SK-N-SH (cell line): ENCODE measurements at regions not wholly inside any gene's neighbourhood (a gene's known extent, or its start where the extent isn't known, plus 50 kb on each side); places are given as distances from the start of the nearest gene placed in this dataset.

Experiments used
- CTCF ChIA-PET: fragments of 300-600, 350-600 bp; formaldehyde crosslinking; extraction: SDS; loops from one replicate; lab custom pipeline; 2021; lab: Yijun Ruan, JAX
- POLR2A ChIA-PET: fragments of 350-600 bp; sonication (Branson Sonifier 250); formaldehyde crosslinking; extraction: SDS; loops from one replicate; lab custom pipeline; 2020; ENCODE audit warnings: antibody characterized with exemption, inconsistent platforms; lab: Yijun Ruan, JAX
- DNase-seq: peaks from one replicate; pipeline ENCODE4 v3.0.0; 2012
- H2AFZ ChIP-seq: fragments of 200-600 bp; sonication (generic); 2 replicates; pipeline ENCODE4 v1.8.1; 2016; ENCODE audit warnings: antibody characterized with exemption, mild to moderate bottlenecking, low read depth
- H3F3A ChIP-seq: fragments of 200-600 bp; sonication (generic); replicated peaks from 2 replicates; pipeline ENCODE3; 2016; ENCODE audit warnings: antibody characterized with exemption, mild to moderate bottlenecking; ENCODE audit not compliant: insufficient read depth
- H3K27ac ChIP-seq, 2 experiments: fragments of 200-500 bp in 1 of 2; fragments of 200-600 bp in 1 of 2; sonication (Bioruptor generic) in 1 of 2; sonication (generic), shearing (Covaris generic) in 1 of 2; 2 replicates each; pipeline versions ENCODE4 v1.5.1 to v1.6.1; 2014 to 2016; ENCODE audit warnings: low read depth in 2 of 2, inconsistent platforms in 1 of 2, low read length in 1 of 2, mild to moderate bottlenecking in 1 of 2, mixed read lengths in 1 of 2
- H3K27me3 ChIP-seq: fragments of 200-600 bp; sonication (generic), shearing (Covaris generic); 2 replicates; pipeline ENCODE4 v1.6.1; 2016; ENCODE audit warnings: mixed run types; ENCODE audit not compliant: insufficient read depth
- H3K36me3 ChIP-seq, 2 experiments: fragments of 200-500 bp in 1 of 2; fragments of 200-600 bp in 1 of 2; sonication (Bioruptor generic) in 1 of 2; sonication (generic) in 1 of 2; replicated peaks in 1 of 2; 2 replicates each; pipeline versions ENCODE3 to v1.5.1; 2014 to 2016; ENCODE audit warnings: low read length in 1 of 2, mild to moderate bottlenecking in 1 of 2; ENCODE audit not compliant: insufficient read depth in 2 of 2, control insufficient read depth in 1 of 2
- H3K4me1 ChIP-seq, 2 experiments: fragments of 200-500 bp in 1 of 2; fragments of 200-600 bp in 1 of 2; sonication (Bioruptor generic) in 1 of 2; sonication (generic), shearing (Covaris generic) in 1 of 2; 2 replicates each; pipeline versions ENCODE4 v1.5.1 to v1.6.1; 2014 to 2016; ENCODE audit warnings: low read depth in 1 of 2, low read length in 1 of 2, mixed run types in 1 of 2; ENCODE audit not compliant: insufficient read depth in 2 of 2, control insufficient read depth in 1 of 2
- H3K4me2 ChIP-seq: fragments of 200-600 bp; sonication (generic), shearing (Covaris generic); 2 replicates; pipeline ENCODE4 v1.6.1; 2017; ENCODE audit warnings: mixed run types
- H3K4me3 ChIP-seq, 2 experiments: fragments of 200-500 bp in 1 of 2; fragments of 200-600 bp in 1 of 2; sonication (Bioruptor generic) in 1 of 2; sonication (generic), shearing (Covaris generic) in 1 of 2; 2 replicates each; pipeline versions ENCODE4 v1.5.1 to v1.8.1; 2014 to 2016; ENCODE audit warnings: low read depth in 2 of 2, inconsistent platforms in 1 of 2, low read length in 1 of 2, mild to moderate bottlenecking in 1 of 2, mixed read lengths in 1 of 2, moderate library complexity in 1 of 2
- H3K79me2 ChIP-seq: fragments of 200-600 bp; sonication (generic); 2 replicates; pipeline ENCODE4 v1.8.1; 2017; ENCODE audit warnings: mild to moderate bottlenecking; ENCODE audit not compliant: insufficient read depth
- H3K9ac ChIP-seq: fragments of 200-600 bp; sonication (generic); 2 replicates; pipeline ENCODE4 v1.6.1; 2017; ENCODE audit warnings: mixed run types
- H3K9me2 ChIP-seq: fragments of 200-600 bp; sonication (generic); 2 replicates; pipeline ENCODE4 v1.6.1; 2017; ENCODE audit warnings: mixed run types
- H3K9me3 ChIP-seq: fragments of 200-600 bp; sonication (generic); 2 replicates; pipeline ENCODE4 v1.6.1; 2017; ENCODE audit warnings: mixed run types, mild to moderate bottlenecking, moderate library complexity
- H4K20me1 ChIP-seq: fragments of 200-600 bp; sonication (generic); 2 replicates; pipeline ENCODE4 v1.6.1; 2017; ENCODE audit warnings: mild to moderate bottlenecking, mixed run types; ENCODE audit not compliant: insufficient read depth
- CHD2 ChIP-seq: fragments of 150-350 bp; IDR thresholded peaks from 2 replicates; pipeline ENCODE4 v1.6.1; 2018; ENCODE audit warnings: low read length; ENCODE audit not compliant: partially characterized antibody
- ELF1 ChIP-seq: IDR thresholded peaks from 2 replicates; pipeline ENCODE4 v1.4.0; 2012
- EP300 ChIP-seq, 2 experiments: IDR thresholded peaks; 2 replicates each; pipeline versions ENCODE4 v1.4.0 to v1.6.1; 2012; ENCODE audit warnings: borderline replicate concordance in 1 of 2, low read depth in 1 of 2, low read length in 1 of 2
- FOXJ3 ChIP-seq: sonication (generic); formaldehyde crosslinking; IDR thresholded peaks from 2 replicates; pipeline ENCODE4 v1.5.1; 2020; ENCODE audit warnings: mild to moderate bottlenecking, missing genetic modification reagents
- IRF3 ChIP-seq: fragments of 150-350 bp; IDR thresholded peaks from 2 replicates; pipeline ENCODE4 v1.6.1; 2016; ENCODE audit warnings: mild to moderate bottlenecking, low read depth, low read length
- NFIC ChIP-seq: IDR thresholded peaks from 2 replicates; pipeline ENCODE4 v1.4.0; 2012; ENCODE audit warnings: borderline replicate concordance
- NRF1 ChIP-seq: IDR thresholded peaks from 2 replicates; pipeline ENCODE4 v1.6.1; 2012; ENCODE audit warnings: low read depth, mild to moderate bottlenecking, low read length
- RAD21 ChIP-seq: IDR thresholded peaks from 2 replicates; pipeline ENCODE4 v1.6.1; 2012; ENCODE audit warnings: mild to moderate bottlenecking, low read length
- RCOR1 ChIP-seq: fragments of 150-350 bp; IDR thresholded peaks from 2 replicates; pipeline ENCODE4 v1.6.1; 2017; ENCODE audit warnings: antibody characterized with exemption, low read length
- RFX5 ChIP-seq: IDR thresholded peaks from 2 replicates; pipeline ENCODE4 v1.6.1; 2012; ENCODE audit warnings: mild to moderate bottlenecking, improper control_type of control experiment, low read length
- SMC3 ChIP-seq: IDR thresholded peaks from 2 replicates; pipeline ENCODE4 v1.6.1; 2012; ENCODE audit warnings: low read depth, low read length, improper control_type of control experiment
- TAF1 ChIP-seq: IDR thresholded peaks from 2 replicates; pipeline ENCODE4 v1.6.1; 2012; ENCODE audit warnings: low read depth, mild to moderate bottlenecking, low read length, moderate library complexity, borderline replicate concordance
- TEAD4 ChIP-seq: IDR thresholded peaks from 2 replicates; pipeline ENCODE4 v1.4.0; 2012; ENCODE audit warnings: mild to moderate bottlenecking, borderline replicate concordance; ENCODE audit not compliant: insufficient read depth
- ZBTB33 ChIP-seq: IDR thresholded peaks from 2 replicates; pipeline ENCODE4 v1.4.0; 2012; ENCODE audit warnings: low read depth, borderline replicate concordance
- WGBS: methylation state at CpG from one replicate; pipeline ENCODE4 v1.1.6; 2017; ENCODE audit warnings: low lambda C conversion rate; 5-methylcytosine and 5-hydroxymethylcytosine counted together
- TF ChIP-seq, protein P1 (sequence below): IDR thresholded peaks from 2 replicates; pipeline ENCODE4 v1.4.0; 2012; ENCODE audit warnings: low read depth, borderline replicate concordance
- TF ChIP-seq, protein P2 (sequence below): fragments of 200-600 bp; sonication (generic); IDR thresholded peaks from 2 replicates; pipeline ENCODE4 v1.6.1; 2017; ENCODE audit warnings: antibody characterized with exemption, mild to moderate bottlenecking, moderate library complexity

- no peak for TF ChIP-seq TAF1
These were observed 169.2 kb upstream of the NR3C1 start (continued) for GRCh38 chr5:143572671-143573070.

GRCh38 chr5:143571642-143572624 lies 168.4 kb upstream of the NR3C1 start:
- WGBS = 94% methylated on average over 9 of the region's 9 CpGs
- POLR2A ChIA-PET = no interaction called here
- CTCF ChIA-PET = interaction anchor here (1.1 to 1.4 kb wide), 2 partner anchors 9 to 12 kb away, joined by 3 to 4 read pairs; no protein-coding TSS in a partner anchor

More at GRCh38 chr5:143571642-143572624, 168.4 kb upstream of the NR3C1 start:
- no peaks in the 10 kb centered on the region for H3K79me2 ChIP-seq
- H3K4me3 ChIP-seq = no peak overlapping the region
- no peaks in the 10 kb centered on the region for H3K27me3 ChIP-seq
- no peaks in the 10 kb centered on the region for H4K20me1 ChIP-seq
- TF ChIP-seq ELF1 (no peak), ZBTB33 (no peak), FOXJ3 (no peak), EP300 (IDR thresholded peaks at IDR 0.05; ENCODE audit: borderline replicate concordance in 1 of 2, low read depth in 1 of 2, low read length in 1 of 2) (no peak), CHD2 (no peak), RFX5 (no peak), TAF1 (no peak), RAD21 (no peak), NRF1 (no peak), RCOR1 (no peak), NFIC (no peak), TEAD4 (no peak), IRF3 (no peak), SMC3 (no peak)
- TF ChIP-seq, protein P1, sequence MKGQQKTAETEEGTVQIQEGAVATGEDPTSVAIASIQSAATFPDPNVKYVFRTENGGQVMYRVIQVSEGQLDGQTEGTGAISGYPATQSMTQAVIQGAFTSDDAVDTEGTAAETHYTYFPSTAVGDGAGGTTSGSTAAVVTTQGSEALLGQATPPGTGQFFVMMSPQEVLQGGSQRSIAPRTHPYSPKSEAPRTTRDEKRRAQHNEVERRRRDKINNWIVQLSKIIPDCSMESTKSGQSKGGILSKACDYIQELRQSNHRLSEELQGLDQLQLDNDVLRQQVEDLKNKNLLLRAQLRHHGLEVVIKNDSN = no peak
- TF ChIP-seq, protein P2, sequence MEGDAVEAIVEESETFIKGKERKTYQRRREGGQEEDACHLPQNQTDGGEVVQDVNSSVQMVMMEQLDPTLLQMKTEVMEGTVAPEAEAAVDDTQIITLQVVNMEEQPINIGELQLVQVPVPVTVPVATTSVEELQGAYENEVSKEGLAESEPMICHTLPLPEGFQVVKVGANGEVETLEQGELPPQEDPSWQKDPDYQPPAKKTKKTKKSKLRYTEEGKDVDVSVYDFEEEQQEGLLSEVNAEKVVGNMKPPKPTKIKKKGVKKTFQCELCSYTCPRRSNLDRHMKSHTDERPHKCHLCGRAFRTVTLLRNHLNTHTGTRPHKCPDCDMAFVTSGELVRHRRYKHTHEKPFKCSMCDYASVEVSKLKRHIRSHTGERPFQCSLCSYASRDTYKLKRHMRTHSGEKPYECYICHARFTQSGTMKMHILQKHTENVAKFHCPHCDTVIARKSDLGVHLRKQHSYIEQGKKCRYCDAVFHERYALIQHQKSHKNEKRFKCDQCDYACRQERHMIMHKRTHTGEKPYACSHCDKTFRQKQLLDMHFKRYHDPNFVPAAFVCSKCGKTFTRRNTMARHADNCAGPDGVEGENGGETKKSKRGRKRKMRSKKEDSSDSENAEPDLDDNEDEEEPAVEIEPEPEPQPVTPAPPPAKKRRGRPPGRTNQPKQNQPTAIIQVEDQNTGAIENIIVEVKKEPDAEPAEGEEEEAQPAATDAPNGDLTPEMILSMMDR = no peak
- 0 out of 4 replicates have a peak, but pooled peaks cover 0 to 9% of the 10 kb centered on the region in 2 experiments for H3K4me1 ChIP-seq
- H3K9me2 ChIP-seq = no peaks in the 10 kb centered on the region
- H3K36me3 ChIP-seq = no peaks in the 10 kb centered on the region
- H3F3A ChIP-seq = peaks cover 11% of the 10 kb centered on the region
- no peak overlapping the region for H2AFZ ChIP-seq
- H3K27ac ChIP-seq = no peak overlapping the region
- H3K4me2 ChIP-seq = no peak overlapping the region
- no peak for DNase-seq
- H3K9me3 ChIP-seq = no peaks in the 10 kb centered on the region
- no peak overlapping the region for H3K9ac ChIP-seq
